ENCODE measurements at regions not wholly inside any gene's neighbourhood (a gene's known extent, or its start where the extent isn't known, plus 50 kb on each side); places are given as distances from the start of the nearest gene placed in this dataset.

DNA sequence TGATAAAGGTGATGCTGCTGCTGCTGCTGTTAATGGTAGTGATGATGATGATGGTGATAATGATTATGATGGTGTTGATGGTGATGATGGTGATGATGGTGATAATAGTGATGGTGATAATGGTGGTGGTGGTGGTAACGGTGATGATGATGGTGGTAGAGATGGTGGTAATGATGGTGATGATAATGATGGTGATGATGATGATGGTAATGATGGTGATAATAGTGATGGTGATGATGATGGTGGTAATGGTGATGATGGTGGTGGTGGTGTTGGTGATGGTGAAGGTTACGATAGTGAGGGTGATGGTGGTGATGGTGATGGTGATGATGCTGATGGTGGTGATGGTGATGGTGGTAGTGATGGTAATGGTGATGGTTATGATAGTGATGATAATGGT is 132.3 kb downstream of the TFAP2C start:
- CTCF ChIA-PET = no interaction called here
- no peak for DNase-seq
- Mint-ChIP-seq H3K27ac (no peak overlapping the region), H3K9me3 (no peaks in the 10 kb centered on the region), H3K27me3 (no peaks in the 10 kb centered on the region), H3K4me3 (no peak overlapping the region), H3K4me1 (ENCODE audit: low read depth) (no peaks in the 10 kb centered on the region), H3K36me3 (no peaks in the 10 kb centered on the region)
- POLR2A ChIA-PET = no interaction called here
- intact Hi-C loops (cut with micrococcal nuclease) = no loop called here

DNA sequence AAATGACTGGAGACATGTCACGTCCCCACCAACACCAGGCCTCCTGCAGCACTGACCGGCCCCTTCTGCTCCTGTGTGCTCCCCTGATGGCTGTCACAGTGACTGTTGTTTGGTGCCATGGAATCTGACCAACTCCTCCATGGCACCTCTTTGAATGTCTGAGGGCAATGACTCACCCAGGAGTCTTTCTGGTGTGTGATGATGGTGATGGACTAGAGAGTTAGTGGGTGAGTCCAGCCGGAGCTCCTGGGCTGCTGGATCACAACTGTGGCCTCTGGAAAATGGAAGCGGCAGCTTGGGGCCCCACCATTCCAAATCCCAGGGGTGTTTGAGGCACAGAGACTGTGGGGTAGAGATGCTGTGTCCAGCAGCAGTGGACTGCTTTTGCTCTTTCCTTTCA is 133.3 kb downstream of the TFAP2C start:
- no peak overlapping the region for H3K4me3 Mint-ChIP-seq
- intact Hi-C loops (cut with micrococcal nuclease) = no loop called here
- CTCF ChIA-PET = no interaction called here

GRCh38 chr20:56762829-56763228 is 133.7 kb downstream of the TFAP2C start:
- DNase-seq = no peak
- ChIA-PET CTCF (no interaction called here), POLR2A (no interaction called here)
- Mint-ChIP-seq H3K4me1 (ENCODE audit: low read depth) (no peaks in the 10 kb centered on the region), H3K27me3 (no peaks in the 10 kb centered on the region), H3K36me3 (no peaks in the 10 kb centered on the region), H3K27ac (no peak overlapping the region), H3K4me3 (no peak overlapping the region), H3K9me3 (no peaks in the 10 kb centered on the region)
- intact Hi-C loops (cut with micrococcal nuclease) = no loop called here

More for the DNA sequence above, 133.3 kb downstream of the TFAP2C start:
- no peak for DNase-seq
- Mint-ChIP-seq H3K4me1 (ENCODE audit: low read depth) (no peaks in the 10 kb centered on the region), H3K9me3 (no peaks in the 10 kb centered on the region), H3K27me3 (no peaks in the 10 kb centered on the region), H3K36me3 (no peaks in the 10 kb centered on the region), H3K27ac (no peak overlapping the region)
- POLR2A ChIA-PET = no interaction called here

GRCh38 chr20:56764671-56765070 is 135.6 kb downstream of the TFAP2C start:
- ChIA-PET POLR2A (no interaction called here), CTCF (no interaction called here)
- no peaks in the 10 kb centered on the region for H3K27me3 Mint-ChIP-seq
- no peak overlapping the region for H3K4me3 Mint-ChIP-seq
- no peaks in the 10 kb centered on the region for H3K9me3 Mint-ChIP-seq
- intact Hi-C loops (cut with micrococcal nuclease) = no loop called here
- H3K4me1 Mint-ChIP-seq (ENCODE audit: low read depth) = no peaks in the 10 kb centered on the region
- no peaks in the 10 kb centered on the region for H3K36me3 Mint-ChIP-seq
- no peak overlapping the region for H3K27ac Mint-ChIP-seq
- no peak for DNase-seq

DNA sequence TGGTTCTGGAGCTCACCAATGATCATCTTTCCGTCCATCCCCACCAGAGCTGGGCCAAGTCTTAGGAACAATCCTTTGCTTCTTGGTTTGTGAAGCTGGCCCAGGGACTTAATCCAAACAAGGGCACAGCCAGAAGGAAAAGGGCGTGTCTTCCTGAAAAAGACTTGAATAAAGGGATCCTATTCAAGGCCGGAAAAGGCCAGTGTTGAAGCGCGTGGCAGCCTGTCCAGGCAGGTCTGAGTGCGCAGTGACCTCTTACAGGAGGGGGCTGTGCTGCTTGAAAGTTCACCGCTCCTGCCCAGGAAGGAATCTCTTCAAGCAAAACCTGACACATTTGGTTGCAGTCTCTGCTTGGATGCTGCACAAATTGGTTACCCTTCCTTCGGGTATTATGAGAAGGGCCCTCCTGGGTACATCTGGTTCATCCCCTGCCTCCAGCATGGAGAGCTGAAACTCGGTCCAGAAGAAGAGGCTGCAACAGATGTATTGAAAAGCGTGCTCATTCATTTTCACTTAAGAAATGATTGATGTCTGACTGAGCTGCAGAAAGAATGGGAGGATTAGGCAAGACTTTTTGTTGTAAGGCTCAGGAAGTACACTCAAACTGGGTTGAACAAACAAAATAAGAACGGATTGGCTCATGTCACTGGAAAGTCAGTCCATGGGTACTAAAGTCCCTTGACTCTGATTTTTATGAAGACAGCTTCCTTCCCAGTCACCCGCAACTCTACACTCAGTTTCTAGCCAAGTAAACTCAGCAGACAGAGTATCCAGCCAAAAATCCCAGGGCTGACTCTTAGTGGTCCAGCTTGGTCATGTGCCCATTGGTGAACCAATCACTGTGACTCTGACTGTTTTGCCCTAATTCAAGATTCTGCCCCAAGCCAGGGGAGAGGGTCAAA is 136.3 kb downstream of the TFAP2C start:
- Mint-ChIP-seq H3K9me3 (no peaks in the 10 kb centered on the region), H3K27ac (no peak overlapping the region), H3K4me1 (ENCODE audit: low read depth) (no peaks in the 10 kb centered on the region), H3K4me3 (no peak overlapping the region), H3K36me3 (no peaks in the 10 kb centered on the region), H3K27me3 (no peaks in the 10 kb centered on the region)
- no peak for DNase-seq
- intact Hi-C loops (cut with micrococcal nuclease) = no loop called here
- CTCF ChIA-PET = no interaction called here
- POLR2A ChIA-PET = no interaction called here

DNA sequence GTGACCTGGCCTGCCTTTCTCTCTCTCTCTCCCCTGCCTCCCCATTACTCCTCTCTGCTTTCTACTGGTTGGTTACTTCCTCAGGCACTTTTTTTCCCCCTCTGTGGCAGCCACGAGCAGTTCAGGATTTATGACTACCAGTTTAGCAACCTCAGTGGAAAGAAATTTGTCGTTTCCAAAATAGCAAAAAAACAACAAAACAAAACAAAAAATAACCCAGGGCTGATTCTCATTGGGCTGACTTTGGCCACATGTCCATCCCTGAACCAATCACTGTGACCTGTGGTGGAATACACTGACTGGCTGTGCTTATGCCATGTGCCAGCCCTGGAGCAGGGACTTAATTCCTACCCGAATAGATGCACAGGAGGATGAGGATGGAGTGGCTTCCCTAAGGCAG is 137.4 kb downstream of the TFAP2C start:
- Mint-ChIP-seq H3K36me3 (no peaks in the 10 kb centered on the region), H3K4me3 (no peak overlapping the region), H3K27ac (no peak overlapping the region), H3K9me3 (no peaks in the 10 kb centered on the region), H3K27me3 (no peaks in the 10 kb centered on the region), H3K4me1 (ENCODE audit: low read depth) (no peaks in the 10 kb centered on the region)
- CTCF ChIA-PET = no interaction called here
- intact Hi-C loops (cut with micrococcal nuclease) = no loop called here
- no peak for DNase-seq
- POLR2A ChIA-PET = no interaction called here

DNA sequence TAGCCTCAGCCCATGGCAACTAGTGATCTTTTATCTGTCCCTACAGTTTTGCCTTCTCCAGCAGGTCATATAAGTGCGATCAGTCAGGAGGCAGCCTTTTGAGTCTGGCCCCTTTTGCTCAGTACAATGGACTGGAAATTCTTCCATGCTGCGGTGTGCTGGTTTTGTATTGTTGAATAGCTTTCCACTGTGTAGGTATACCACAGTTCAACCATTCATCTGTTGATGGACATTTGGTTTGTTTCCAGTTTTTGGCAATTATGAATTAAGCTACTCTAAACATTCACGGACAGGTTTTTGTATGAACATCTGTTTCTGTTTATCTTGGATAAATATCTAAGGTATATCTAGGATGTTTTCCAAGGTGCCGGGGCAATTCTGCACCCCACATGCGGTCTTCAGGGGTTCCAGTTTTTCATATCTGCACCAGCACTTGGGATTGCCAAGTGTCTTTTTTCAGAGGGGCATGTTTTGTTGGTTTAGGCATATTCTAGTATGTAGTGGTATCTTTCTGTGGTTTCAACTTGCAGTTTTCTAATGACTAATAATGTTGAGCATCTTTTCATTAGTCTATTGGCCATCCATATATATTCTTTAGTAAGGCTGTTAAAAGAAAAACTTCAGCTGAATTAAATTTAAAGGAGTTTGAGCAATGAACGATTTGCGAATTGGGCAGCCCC is 141.0 kb downstream of the TFAP2C start:
- ChIA-PET CTCF (no interaction called here), POLR2A (no interaction called here)
- H3K27me3 Mint-ChIP-seq = no peaks in the 10 kb centered on the region
- H3K27ac Mint-ChIP-seq = no peak overlapping the region
- no peaks in the 10 kb centered on the region for H3K9me3 Mint-ChIP-seq
- H3K4me3 Mint-ChIP-seq = no peak overlapping the region
- H3K4me1 Mint-ChIP-seq (ENCODE audit: low read depth) = no peaks in the 10 kb centered on the region
- intact Hi-C loops (cut with micrococcal nuclease) = no loop called here
- no peak for DNase-seq
- H3K36me3 Mint-ChIP-seq = no peaks in the 10 kb centered on the region

DNA sequence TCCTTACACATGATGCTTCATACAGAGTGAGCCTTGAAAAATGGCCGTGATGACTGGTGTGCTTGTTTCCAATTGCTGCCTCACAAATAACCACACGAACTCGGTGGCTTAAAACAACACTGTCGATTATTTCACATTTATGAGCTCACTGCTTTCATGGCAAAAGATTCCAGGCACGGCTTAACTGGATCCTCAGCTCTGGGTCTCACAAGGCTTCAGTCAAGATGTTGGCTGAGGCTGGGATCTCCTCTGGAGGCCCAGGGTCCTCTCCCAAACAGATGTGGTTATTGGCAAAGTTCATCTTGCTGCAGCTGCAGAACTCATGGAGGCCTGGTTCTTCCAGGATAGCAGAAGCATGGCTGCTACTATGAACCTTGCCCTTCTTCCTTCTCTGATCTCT is 144.6 kb downstream of the TFAP2C start:
- peaks cover 5% of the 10 kb centered on the region for H3K27me3 Mint-ChIP-seq
- no peaks in the 10 kb centered on the region for H3K4me1 Mint-ChIP-seq (ENCODE audit: low read depth)
- H3K36me3 Mint-ChIP-seq = no peaks in the 10 kb centered on the region
- ChIA-PET POLR2A (no interaction called here), CTCF (interaction anchor here (0.5 kb wide), 1 partner anchor 191 kb away, joined by 3 read pairs; no protein-coding TSS in a partner anchor)
- intact Hi-C loops (cut with micrococcal nuclease) = no loop called here
- no peak overlapping the region for H3K27ac Mint-ChIP-seq
- no peaks in the 10 kb centered on the region for H3K9me3 Mint-ChIP-seq
- no peak overlapping the region for H3K4me3 Mint-ChIP-seq
- DNase-seq = no peak

- H3K4me1 Mint-ChIP-seq (ENCODE audit: low read depth) = peaks cover 3% of the 10 kb centered on the region
- POLR2A ChIA-PET = no interaction called here
- CTCF ChIA-PET = no interaction called here
- intact Hi-C loops (cut with micrococcal nuclease) = no loop called here
- H3K36me3 Mint-ChIP-seq = no peaks in the 10 kb centered on the region
- H3K27me3 Mint-ChIP-seq = peaks cover 9% of the 10 kb centered on the region
- H3K4me3 Mint-ChIP-seq = no peak overlapping the region
- H3K9me3 Mint-ChIP-seq = no peaks in the 10 kb centered on the region
- DNase-seq = no peak
- H3K27ac Mint-ChIP-seq = no peak overlapping the region
These were observed 145.8 kb downstream of the TFAP2C start for GRCh38 chr20:56774873-56775272.

DNA sequence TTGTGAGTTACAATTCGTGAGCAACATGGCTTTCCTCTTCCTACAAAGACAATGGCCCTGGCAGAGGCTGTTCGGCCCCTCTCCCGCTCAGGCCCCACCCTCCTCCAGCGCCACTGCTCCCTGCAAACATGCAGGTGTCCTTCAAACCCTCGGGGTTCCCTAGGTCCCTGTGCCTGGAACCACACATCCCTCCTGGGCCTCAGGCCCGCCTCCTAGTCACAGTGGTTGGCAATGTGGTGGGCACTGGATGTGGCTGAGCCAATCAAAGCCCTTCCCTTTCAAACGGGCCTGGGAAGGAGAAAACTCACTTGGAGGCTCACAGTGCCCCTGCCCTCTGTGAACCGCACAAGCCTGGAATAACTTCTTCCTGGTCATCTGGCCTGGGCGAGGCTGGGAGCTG is 147.2 kb downstream of the TFAP2C start:
- H3K27me3 Mint-ChIP-seq = peaks cover 16% of the 10 kb centered on the region
- H3K4me3 Mint-ChIP-seq = no peak overlapping the region
- intact Hi-C loops (cut with micrococcal nuclease) = no loop called here
- no peaks in the 10 kb centered on the region for H3K36me3 Mint-ChIP-seq
- CTCF ChIA-PET = no interaction called here
- H3K27ac Mint-ChIP-seq = no peak overlapping the region
- POLR2A ChIA-PET = no interaction called here
- peaks cover 3% of the 10 kb centered on the region for H3K4me1 Mint-ChIP-seq (ENCODE audit: low read depth)
- no peak for DNase-seq
- no peaks in the 10 kb centered on the region for H3K9me3 Mint-ChIP-seq

DNA sequence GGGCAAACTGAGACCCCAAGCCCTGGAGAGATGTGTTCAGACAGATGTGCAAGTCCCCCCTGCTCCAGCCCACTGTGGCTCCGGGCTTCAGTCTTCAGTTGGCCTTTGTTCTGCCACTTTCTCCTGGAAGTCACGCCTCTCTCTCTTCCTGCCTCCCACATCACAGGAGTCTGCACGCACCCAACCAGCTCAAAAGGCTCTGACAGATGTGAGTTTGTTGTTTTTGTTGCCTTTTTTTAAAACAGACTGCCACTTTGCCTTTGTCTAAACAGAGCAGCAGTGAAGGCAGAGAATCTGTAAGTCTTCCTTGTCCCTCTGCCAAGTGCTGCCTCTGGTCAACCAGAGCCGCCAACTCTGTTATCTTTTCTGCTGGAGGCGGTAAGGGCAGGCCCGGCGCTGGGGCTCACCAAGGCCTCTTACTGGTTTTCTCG is 149.7 kb downstream of the TFAP2C start:
- Mint-ChIP-seq H3K4me1 (ENCODE audit: low read depth) (peaks cover 3% of the 10 kb centered on the region), H3K27me3 (peaks cover 20% of the 10 kb centered on the region), H3K4me3 (no peak overlapping the region), H3K9me3 (no peaks in the 10 kb centered on the region), H3K27ac (no peak overlapping the region), H3K36me3 (no peaks in the 10 kb centered on the region)
- DNase-seq = no peak
- ChIA-PET POLR2A (no interaction called here), CTCF (no interaction called here)
- intact Hi-C loops (cut with micrococcal nuclease) = no loop called here

- Mint-ChIP-seq H3K4me1 (ENCODE audit: low read depth) (peaks cover 3% of the 10 kb centered on the region), H3K9me3 (no peaks in the 10 kb centered on the region), H3K36me3 (no peaks in the 10 kb centered on the region), H3K4me3 (no peak overlapping the region), H3K27me3 (peaks cover 20% of the 10 kb centered on the region), H3K27ac (no peak overlapping the region)
- DNase-seq = no peak
- ChIA-PET CTCF (no interaction called here), POLR2A (no interaction called here)
- intact Hi-C loops (cut with micrococcal nuclease) = no loop called here
These were observed 150.5 kb downstream of the TFAP2C start for GRCh38 chr20:56779452-56780143.

Data from activated CD4-positive, alpha-beta memory T cell treated with anti-CD3 and anti-CD28 coated beads for 36 hours (primary cell).